GM19452 (cell line): ENCODE measurements at regions not wholly inside any gene's neighbourhood (a gene's known extent, or its start where the extent isn't known, plus 50 kb on each side); places are given as distances from the start of the nearest gene placed in this dataset.
"Not testable (repeated sequence)": the region's sequence is repeated elsewhere in the genome, so short reads cannot be mapped to it uniquely, and the experiment has no call there.

Experiments
- ATAC-seq: cut with Tn5 transposase; IDR thresholded peaks from one replicate; pipeline ENCODE4 v1.9.1; 2021; ENCODE audit not compliant: unreplicated experiment

DNA sequence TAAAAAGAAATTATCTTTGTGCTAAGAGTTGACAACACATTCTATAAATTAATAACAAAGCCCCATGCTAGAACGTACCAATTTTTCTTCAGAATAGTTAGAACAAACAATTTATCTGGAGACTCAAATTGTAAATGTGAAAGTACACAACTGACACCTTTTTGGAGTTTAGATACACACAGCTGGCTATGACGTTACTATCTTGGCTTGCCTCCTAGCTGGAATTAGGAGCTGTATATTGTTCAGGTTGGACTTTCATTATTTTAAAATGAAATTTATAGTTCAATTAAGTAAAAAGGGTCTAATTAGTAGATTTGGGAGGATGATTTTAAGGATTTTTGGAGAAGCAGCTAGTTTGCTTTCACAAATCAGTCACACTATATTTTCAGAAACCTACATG lies 393.9 kb upstream of the RIOK2 start:
- ATAC-seq: no peak

DNA sequence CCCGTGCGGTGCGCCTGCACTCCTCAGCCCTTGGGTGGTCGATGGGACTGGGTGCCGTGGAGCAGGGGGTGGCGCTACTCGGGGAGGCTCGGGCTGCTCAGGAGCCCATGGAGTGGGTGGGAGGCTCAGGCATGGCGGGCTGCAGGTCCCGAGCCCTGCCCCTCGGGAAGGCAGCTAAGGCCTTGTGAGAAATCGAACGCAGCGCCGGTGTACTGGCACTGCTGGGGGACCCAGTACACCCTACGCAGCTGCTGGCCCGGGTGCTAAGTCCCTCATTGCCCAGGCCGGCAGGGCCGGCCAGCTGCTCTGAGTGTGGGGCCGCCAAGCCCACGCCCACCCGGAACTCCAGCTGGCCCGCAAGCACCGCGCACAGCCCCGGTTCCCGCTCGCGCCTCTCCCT lies 396.9 kb upstream of the RIOK2 start:
- not testable (repeated sequence) for ATAC-seq

DNA sequence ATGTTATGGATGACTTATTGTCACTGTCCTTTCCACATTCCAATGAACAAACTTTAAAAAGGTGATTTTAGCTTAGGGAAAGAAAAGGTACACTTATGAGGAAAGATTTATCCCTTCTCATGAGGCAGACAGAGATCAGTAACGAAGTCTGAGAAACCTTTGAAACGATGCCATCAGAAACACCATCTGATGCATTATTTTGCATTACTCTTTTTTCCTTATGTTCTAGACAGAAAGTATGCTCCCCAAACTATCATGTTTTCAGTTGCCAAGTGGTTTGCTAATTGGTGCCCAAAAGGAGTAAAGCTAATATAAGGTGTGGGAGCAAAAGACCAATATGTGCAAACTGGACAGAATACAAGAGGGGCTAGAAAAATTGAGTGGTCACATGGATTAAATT lies 397.7 kb upstream of the RIOK2 start:
- no peak for ATAC-seq

DNA sequence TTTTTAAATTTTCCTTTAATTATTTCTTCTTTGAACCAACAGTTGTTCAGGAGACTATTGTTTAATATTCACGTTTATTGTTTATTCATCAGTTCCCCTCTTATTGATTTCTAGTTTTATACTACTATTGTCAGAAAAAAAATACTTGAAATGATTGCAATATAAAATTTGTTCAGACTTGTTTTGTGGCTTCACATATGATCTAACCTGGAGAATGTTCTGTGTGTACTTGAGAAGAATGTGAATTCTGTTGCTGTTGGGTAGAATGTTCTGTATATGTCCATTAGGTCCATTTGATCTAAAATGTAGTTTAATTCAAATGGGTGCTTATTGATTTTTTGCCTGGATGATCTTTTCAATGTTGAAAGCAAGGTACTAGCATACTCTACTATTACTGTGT lies 408.7 kb upstream of the RIOK2 start:
- ATAC-seq: no peak

DNA sequence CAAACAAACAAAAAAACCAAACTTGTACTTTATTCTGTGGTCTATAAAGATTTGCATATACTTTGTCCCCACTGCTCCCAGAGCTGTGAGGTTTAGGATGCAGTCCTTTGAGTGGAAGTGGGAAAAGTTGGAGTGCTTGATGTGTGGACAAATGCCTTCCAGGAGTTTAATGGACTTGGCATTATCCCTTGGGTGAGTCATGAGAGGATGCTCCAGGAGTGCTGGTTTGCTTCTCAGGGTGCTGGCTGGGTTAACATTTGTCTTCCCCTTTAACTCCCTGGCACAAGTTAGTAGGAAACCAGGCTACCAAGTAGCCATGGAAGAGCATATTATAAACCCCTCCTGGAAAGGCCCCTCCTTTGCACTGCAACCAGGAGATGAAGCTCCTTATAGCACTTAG lies 417.4 kb upstream of the RIOK2 start:
- no peak for ATAC-seq

DNA sequence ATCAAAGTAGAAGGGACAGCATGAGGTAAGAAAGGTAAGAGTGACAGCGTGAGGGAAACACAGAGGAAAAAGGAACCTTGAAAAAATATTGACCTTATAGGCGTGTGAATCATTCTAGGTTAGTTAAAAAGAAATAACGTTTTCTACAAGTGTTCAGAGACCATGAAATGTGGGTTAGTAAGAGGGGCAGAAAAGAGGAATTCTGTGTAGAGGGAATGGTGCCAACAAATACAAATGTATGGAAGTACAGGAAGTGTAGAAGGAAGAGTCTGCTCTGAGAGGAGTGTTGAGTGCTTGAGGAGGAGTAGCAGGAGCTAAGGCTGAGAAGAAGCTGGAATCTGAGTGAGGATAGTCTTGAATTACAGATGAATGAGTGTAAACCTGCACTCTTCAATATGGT lies 418.6 kb upstream of the RIOK2 start:
- ATAC-seq: no peak

DNA sequence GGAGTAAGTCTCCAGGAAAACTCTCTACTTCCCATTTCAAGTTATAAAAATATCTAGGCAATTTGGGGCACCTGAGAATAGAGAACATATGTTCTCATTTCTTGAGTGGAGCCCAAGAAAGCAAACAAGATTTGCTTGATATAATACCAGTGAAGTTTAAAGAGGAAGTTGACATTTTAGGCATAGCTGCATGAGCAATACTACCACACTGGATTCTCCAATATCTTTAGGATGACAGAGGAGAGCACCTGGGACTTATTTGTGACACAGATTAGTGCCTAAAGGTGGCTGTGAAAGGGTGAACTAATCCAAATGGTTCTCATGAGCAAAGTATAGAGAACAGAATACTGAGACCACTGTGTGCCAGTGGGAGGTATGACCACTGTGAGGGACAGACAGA lies 423.5 kb upstream of the RIOK2 start:
- no peak for ATAC-seq

DNA sequence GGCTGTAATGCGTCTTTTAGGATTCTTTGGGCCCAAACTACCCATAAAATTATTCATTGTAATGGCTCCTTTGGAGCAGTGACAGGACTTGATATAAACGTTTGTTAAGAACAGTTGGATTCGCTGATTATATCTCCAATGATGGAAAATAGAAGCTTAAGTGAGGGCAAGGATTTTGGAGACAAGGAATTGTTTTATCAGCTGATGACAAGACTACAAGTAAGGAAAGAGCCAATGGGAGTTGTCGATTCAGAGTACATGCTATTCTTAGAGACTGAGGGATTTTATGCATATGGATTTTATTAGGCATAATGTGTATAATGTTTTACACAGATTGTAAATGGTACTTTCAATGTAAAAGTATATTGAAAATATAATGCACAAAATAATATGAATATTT lies 425.5 kb upstream of the RIOK2 start:
- no peak for ATAC-seq

DNA sequence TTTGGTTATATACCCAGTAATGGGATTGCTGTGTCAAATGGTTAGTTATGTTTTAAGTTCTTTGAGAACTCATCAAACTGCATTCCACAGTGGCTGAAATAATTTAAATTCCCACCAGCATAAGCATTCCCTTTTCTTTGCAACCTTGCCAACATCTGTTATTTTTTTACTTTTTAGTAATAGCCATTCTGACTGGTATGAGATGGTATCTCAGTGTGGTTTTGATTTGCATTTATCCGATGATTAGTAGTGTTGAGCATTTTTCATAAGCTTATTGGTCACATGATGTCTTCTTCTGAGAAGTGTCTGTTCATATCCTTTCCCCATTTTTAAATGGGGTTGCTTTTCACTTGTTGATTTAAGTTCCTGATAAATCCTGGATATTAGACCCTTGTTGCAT lies 435.7 kb upstream of the RIOK2 start:
- ATAC-seq: no peak

DNA sequence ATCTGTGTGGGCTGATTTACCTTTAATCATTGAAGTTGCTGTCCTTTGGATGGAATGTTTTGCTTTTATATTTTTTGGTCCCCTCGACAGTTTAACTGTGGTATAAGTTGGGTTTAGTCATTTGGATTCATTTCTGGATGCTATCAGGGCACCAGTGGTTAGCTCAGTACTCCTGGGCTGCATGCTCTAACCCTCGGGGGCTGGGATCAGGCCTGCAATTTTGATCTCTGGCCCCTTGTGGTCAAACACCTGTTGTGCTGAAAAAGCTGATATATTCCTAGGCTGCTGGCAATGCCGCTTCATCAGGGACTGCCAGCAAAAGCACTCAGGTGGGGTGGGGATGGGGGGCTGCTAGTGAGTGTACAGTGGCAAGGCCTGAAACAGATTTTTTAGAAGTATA lies 440.4 kb upstream of the RIOK2 start:
- no peak for ATAC-seq

DNA sequence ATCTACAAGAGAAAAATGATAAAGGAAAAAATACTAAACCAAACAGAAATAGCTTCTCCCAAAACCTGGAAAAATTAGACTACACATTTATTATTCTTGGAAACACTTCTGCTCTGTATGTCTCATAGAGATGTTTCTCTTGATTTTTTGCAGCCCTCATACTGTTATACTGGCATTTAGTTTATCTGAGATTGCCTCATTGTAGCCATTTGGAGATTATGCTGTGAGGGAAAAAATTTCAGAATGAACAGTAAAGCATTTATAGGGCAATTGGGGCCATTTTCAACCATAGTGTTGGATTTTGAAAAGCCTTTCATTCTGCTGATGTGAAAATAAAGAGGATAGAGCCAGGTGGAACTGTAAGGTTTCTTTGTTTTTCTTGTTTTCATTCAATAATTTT lies 441.8 kb upstream of the RIOK2 start:
- ATAC-seq: no peak

DNA sequence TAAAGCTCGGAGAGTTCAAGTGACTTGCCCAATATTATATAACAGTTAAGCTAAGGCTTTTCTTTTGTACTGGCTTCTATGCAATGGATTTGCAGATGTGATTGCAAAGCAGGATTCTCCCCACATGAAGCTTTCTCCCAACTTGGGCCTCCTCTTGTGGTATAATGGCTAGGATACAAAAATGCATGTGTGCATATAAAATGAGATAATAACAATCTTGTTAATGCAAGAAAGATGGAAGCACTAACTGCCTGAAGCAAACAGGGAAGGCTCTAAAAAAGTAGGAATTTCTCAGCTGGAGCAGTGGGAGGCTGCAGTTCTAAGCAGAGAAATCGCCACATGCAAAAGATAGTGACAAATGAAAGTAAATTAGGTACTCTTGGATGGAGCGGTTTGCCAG lies 444.2 kb upstream of the RIOK2 start:
- no peak for ATAC-seq

DNA sequence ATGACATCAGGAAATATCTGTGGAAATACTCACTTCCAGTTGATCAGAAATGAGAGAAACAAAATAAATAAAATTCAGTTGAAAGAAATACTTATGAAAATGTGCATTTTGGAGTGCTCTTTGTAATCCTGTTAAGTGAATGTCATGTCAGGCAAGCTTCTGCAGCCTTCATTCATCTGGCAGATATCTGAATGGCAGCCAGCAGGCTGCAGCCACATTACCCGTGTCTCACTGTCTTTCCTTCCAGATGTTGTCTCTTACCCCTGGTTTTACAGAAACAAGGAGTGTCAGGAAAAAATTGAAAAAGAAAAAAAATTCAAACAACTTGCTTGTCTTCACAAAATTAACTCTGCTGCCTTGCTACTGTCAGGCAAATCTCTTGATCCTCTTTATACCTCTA lies 445.0 kb upstream of the RIOK2 start:
- no peak for ATAC-seq

DNA sequence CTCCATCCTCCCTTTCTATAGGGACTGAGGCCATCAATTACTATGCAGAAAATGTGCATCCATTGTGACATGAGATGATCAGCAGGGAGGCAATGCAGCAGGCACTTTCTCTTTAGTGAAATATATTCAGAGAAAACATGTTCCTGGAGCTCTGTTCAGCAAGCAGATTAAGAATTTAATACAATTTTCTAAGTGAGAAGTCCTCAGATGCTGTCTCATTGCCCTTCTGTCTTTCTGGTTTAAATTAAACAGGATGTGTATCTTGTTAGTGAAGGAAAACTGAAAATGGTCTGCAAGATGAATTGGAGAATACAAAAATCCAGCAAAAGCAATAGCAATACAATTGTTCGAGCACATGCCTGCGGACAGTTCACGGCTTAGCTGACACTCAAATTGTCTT lies 445.8 kb upstream of the RIOK2 start:
- no peak for ATAC-seq

DNA sequence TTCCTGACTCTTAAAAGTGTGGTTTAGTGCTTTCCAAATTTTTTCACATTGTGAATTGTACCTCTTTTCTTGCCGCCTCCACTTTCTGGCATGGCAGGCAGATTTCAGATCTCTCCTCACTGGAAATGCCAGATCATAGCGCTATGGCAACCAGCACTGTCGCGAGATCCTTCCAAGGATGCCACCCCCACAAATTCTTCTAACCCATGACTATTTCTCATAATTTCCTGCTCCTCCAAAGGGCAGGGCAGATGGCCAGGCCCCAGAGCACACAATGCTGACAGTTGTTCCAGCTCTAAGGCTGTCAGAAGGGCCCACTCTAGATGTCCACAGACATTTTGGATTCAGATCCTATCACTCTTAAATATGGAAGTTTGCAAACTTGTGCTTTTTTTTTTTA lies 446.2 kb upstream of the RIOK2 start:
- no peak for ATAC-seq

DNA sequence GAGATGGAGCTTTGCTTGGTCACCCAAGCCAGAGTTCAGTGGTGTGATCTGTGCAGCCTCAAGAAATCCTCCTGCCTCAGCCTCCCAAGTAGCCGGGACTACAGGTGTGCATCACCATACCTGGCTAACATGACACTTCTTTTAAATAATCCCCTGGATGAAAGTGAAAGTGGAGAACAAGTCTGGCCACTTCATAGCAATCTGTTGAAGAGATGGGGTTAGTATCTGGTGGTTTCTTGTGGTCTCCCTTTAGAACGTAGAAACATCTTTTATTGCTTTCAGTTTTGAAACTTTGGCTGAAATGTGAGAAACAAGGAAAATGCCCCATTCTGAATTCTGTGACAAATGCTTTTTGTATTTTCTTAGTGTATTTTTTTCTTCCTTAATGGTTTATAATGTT lies 452.5 kb upstream of the RIOK2 start:
- ATAC-seq: no peak

DNA sequence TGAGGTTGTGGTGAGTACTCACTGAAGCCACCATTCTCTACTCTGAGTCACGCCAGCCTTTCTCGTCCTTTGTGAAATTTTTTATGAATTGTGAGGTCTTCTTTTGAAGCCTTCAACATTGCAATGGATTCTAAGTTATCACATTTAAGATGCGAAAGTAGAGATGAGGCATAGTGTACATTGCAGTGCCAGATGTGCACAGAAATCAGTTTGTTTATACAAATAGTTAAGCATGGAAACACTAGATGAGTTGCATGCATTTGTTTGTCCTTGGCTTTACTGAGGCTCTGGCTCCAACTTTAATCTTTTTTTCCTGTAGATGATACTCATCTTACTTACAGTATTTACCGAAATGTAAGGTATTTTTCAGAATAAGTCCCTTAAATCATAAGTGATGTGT lies 453.7 kb upstream of the RIOK2 start:
- no peak for ATAC-seq

DNA sequence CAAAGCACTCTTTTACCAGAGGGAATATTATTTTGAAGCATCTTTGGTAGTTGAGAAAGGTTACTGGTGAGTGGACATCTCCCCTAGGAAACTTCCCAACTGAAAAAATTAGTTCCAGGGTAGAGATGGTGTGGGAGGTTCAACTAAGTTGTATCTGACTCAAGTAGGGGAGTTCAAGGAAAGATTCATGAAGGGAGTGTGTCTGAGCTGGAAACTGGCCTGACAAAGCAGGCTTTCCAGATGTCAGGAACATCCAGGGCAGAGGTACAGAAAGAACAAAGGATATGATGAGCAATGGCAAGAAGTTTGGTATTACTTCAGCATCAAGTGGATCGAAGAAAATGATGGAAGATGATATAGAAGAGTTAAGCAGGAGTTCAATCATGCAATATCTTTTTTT lies 458.0 kb upstream of the RIOK2 start:
- ATAC-seq: no peak

DNA sequence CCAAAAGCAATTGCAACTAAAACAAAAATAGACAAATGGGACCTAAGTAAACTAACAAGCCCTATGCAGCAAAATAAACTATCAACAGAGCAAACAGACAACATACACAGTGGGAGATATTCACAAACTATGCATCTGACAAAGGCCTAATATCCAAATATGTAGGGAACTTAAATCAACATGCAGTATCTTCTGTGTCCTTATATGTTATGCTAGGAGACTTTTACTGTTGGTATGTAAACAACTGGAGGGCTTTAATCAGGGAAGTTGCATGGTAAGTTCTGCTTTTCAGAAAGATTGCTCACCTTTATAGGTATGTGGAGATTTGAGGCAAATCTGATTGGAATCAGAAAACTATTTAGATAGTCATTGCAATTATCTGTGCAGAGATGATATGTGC lies 461.2 kb upstream of the RIOK2 start:
- ATAC-seq: no peak

DNA sequence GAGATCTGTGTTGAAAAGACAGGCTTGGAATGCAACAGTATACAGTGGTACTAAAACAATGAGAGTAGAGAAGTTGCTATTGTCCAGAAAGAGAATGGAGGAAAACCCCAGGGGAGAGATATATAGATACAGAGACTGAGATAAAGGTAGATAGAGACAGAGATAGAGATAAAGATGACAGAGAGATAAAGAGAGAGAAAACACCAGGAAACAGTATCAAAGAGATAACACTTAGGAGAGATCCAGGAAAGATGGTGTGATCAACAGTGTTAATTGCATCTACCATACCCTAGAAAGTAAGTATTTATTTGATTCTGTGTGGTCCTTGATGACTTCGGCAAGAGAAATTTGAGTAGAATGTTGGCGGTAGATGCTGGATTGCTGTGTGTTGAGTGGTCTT lies 461.8 kb upstream of the RIOK2 start:
- ATAC-seq: no peak

DNA sequence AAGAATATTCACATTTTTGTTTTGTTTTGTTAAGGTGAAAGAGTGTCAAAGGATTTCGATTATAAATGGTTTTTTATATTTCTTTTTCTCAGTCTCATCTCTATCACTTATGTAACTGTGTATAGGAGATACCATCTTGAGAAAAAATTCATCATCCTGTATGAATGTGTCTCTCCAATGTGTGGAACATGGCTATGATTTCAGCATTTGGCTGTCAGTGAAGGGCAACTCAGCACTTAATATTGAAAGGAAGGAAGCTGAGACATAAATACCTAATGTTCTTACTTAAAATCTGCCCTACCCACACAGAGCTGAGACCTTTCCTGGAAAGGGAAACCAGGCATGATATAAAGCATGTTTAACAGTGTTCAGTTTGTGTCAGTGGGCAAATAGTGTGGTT lies 474.2 kb upstream of the RIOK2 start:
- ATAC-seq: no peak

DNA sequence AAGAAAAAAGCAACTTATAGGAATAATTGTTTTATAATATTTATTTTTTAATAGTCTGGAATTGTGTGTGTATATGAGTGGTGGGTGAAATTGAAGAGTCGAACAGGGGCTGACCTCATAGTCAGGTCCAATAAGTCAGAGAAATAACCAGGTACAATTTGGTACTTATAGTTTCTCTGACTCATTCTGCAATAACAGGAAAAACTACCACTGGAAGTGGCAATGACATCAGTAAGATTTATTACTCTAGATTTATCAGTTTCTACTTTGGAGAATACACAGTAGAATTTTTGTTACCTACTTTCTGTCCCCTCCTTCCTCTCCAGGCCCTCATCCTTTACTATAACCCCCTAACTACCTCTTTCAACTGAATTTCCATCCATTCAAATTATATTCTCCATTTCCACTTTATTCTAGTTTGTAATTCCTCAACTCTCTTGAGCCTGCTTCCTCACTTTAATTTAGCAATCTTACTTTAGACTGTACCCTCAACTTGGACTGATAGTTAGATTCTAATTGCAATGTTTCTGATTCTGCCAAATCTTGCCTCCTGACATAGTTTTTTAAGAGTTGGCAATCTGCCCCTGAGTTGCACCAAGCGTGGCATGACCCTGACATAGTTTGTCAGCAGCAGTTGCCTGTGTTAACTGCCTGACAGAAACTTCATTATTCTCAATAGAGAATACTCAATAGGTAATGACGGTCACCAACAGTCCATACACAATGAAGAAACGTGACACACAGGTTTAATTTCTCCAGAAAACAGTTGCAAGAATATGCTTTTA lies 475.3 kb upstream of the RIOK2 start:
- no peak for ATAC-seq

DNA sequence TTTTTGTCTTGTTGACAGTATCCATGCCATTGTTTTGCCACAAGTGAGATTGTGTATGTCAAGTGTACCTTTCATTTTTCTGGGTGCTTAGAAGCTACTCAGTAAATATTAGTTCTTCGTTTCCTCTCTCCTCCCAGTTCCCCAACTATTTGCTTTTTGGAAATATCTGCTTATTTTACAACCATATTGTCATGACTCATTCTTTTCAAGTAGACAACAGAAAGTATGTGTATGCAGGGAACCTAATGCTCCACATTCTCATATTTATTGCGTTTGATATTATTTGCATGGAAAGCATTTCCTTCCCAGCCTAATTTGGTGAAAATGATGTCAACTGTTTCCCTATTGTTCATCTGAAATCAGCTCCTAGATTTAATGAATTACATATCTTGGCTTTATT lies 483.7 kb upstream of the RIOK2 start:
- ATAC-seq: no peak

DNA sequence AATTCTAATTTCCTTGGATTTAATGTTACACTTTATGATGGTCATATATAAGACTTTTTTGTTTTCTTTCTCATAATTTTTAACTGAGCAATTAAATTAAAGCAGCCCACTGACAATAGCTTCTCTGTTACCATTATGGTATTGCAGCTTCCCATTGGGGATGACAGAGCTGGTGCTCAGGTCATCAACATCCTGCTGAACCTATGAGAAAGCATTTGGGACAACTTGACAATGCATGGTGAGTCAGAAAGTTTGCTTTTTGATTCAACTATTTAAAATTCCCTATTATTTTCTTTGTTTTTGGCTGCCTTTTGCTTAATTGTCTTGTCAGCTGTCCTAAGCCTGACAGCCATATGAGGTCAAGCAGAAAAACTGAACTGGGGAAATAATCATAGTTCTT lies 487.4 kb upstream of the RIOK2 start:
- ATAC-seq: no peak
